Thyroid gland (tissue), 4 donors: ENCODE measurements at regions not wholly inside any gene's neighbourhood (a gene's known extent, or its start where the extent isn't known, plus 50 kb on each side); places are given as distances from the start of the nearest gene placed in this dataset.

ENCODE experiments used
- DNase-seq, 2 donors: peaks; one replicate each; pipeline ENCODE4 v3.0.0-alpha.2; 2019
- H3K27ac ChIP-seq, 3 donors: fragments of 200-600 bp; sonication (generic); 1 replicate in 2 of 3; 2 replicates in 1 of 3; pipeline ENCODE4 v1.5.1; 2016 to 2019; ENCODE audit warnings: mild to moderate bottlenecking in 1 of 3, moderate library complexity in 1 of 3
- H3K27me3 ChIP-seq: fragments of 200-600 bp; sonication (generic); one replicate; pipeline ENCODE4 v1.5.1; 2019
- H3K36me3 ChIP-seq, 2 donors: fragments of 200-600 bp; sonication (generic); one replicate each; pipeline ENCODE4 v1.5.1; 2016 to 2019
- H3K4me1 ChIP-seq, 2 donors: fragments of 200-600 bp; sonication (generic); one replicate each; pipeline ENCODE4 v1.5.1; 2017 to 2019
- H3K4me3 ChIP-seq, 3 donors: fragments of 200-600 bp; sonication (generic); replicated peaks in 1 of 3; 1 replicate in 2 of 3; 2 replicates in 1 of 3; pipeline ENCODE4 v1.5.1; 2016; ENCODE audit warnings: mild to moderate bottlenecking in 1 of 3
- H3K9me3 ChIP-seq: fragments of 200-600 bp; sonication (generic); one replicate; pipeline ENCODE4 v1.5.1; 2017
- POLR2A ChIP-seq, 2 donors: fragments of 450-650 bp; IDR thresholded peaks; one replicate each; pipeline ENCODE4 v1.6.1; 2017; ENCODE audit warnings: antibody characterized with exemption in 2 of 2, mild to moderate bottlenecking in 2 of 2, moderate library complexity in 1 of 2
- WGBS, 2 donors: methylation state at CpG; one replicate each; pipeline ENCODE4 v1.1.5; 2017; 5-methylcytosine and 5-hydroxymethylcytosine counted together
- intact Hi-C: fragments of 100-400 bp; cut with DNase I; formaldehyde crosslinking; loops from one replicate; pipeline ENCODE4 v1.15.1; 2023
- TF ChIP-seq, protein P1 (sequence below), 6 experiments: fragments of 200-600 bp in 3 of 6; fragments of 450-650 bp in 3 of 6; sonication (generic) in 3 of 6; IDR thresholded peaks; one replicate each; pipeline ENCODE4 v1.5.1; 2016 to 2019; ENCODE audit warnings: antibody characterized with exemption in 6 of 6, mild to moderate bottlenecking in 2 of 6, inconsistent platforms in 1 of 6, moderate library complexity in 1 of 6

DNA sequence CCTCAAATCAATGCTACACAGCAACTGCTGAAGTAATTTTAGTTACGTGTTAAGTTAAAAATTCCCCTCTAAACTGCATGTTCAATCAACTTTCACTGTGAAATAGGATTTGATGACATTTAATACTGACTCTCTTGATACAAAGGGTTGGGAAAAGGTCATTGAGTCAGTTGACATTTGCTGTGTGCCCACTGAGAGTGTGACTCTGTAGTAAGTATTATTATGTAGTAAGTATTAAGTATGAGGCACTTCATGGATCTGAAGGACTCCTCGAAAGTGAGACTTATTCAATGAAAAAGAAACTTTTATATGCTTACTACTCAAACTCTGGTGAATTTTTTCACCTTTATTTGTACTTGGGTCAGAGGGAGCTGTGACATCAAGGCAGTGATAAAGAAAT, 83.1 kb upstream of the S1PR1 start:
- DNase-seq, result no peak
- intact Hi-C loops, result no loop called here
- Histone ChIP-seq H3K9me3 (no peaks in the 10 kb centered on the region), H3K27me3 (no peaks in the 10 kb centered on the region), H3K4me1 (peaks cover 0 to 7% of the 10 kb centered on the region in 2 donors), H3K36me3 (no peaks in the 10 kb centered on the region), H3K4me3 (no peak overlapping the region), H3K27ac (no peak overlapping the region)
- TF ChIP-seq, protein P1, sequence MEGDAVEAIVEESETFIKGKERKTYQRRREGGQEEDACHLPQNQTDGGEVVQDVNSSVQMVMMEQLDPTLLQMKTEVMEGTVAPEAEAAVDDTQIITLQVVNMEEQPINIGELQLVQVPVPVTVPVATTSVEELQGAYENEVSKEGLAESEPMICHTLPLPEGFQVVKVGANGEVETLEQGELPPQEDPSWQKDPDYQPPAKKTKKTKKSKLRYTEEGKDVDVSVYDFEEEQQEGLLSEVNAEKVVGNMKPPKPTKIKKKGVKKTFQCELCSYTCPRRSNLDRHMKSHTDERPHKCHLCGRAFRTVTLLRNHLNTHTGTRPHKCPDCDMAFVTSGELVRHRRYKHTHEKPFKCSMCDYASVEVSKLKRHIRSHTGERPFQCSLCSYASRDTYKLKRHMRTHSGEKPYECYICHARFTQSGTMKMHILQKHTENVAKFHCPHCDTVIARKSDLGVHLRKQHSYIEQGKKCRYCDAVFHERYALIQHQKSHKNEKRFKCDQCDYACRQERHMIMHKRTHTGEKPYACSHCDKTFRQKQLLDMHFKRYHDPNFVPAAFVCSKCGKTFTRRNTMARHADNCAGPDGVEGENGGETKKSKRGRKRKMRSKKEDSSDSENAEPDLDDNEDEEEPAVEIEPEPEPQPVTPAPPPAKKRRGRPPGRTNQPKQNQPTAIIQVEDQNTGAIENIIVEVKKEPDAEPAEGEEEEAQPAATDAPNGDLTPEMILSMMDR (IDR thresholded peaks at IDR 0.05), result no peak
- TF ChIP-seq POLR2A (IDR thresholded peaks at IDR 0.05), result no peak
- 79 to 86% methylated on average over 2 of the region's 2 CpGs for WGBS, 2 donors

DNA sequence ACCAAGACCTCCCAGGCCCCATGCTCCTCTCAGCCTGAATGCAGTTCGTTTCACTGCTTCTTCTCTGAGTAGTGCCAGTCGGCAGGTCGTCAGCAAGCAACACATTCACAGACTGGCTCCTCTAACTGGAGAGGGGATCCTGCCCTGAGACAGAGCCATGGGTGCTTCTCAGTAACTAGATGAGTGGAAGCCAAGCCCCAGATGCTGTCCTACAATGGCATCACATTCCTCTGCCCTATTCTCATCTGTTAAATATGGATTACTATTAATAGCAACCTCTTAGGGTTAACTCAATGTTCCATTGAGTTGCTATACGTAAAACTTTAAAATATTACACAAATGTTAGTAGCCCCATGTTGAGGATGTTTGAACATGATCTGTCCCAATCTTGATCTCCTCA, 84.2 kb upstream of the S1PR1 start:
- intact Hi-C loops, result no loop called here
- Histone ChIP-seq H3K27ac (no peak overlapping the region), H3K4me1 (peaks cover 0 to 7% of the 10 kb centered on the region in 2 donors), H3K9me3 (no peaks in the 10 kb centered on the region), H3K4me3 (no peak overlapping the region), H3K27me3 (no peaks in the 10 kb centered on the region), H3K36me3 (no peaks in the 10 kb centered on the region)
- TF ChIP-seq, protein P1 (IDR thresholded peaks at IDR 0.05), result no peak
- no peak for TF ChIP-seq POLR2A (IDR thresholded peaks at IDR 0.05)
- no peak for DNase-seq
- 71 to 84% methylated on average over 4 of the region's 4 CpGs for WGBS, 2 donors

DNA sequence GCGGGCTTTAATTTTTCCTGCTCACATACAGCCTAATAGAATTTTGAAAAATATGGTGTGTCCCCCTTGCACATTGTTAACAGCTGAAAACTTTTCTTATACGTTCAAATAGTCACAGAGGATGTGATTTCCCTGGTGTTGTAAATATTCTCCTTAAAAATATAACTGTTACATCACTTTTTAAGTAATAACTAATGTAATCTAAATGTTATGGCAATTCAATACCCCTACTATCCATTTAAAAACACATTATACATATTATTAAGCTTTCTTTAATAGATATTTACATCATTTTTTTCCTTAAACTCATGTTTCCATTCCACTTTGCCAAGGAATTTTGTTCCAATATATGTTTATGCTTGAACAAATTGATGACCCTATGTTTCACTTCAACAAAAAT, 85.5 kb upstream of the S1PR1 start:
- intact Hi-C loops, result no loop called here
- Histone ChIP-seq H3K4me3 (no peak overlapping the region), H3K27ac (no peak overlapping the region), H3K9me3 (no peaks in the 10 kb centered on the region), H3K27me3 (no peaks in the 10 kb centered on the region), H3K4me1 (peaks cover 0 to 7% of the 10 kb centered on the region in 2 donors), H3K36me3 (no peaks in the 10 kb centered on the region)
- no peak for DNase-seq
- 93 to 95% methylated on average over 2 of the region's 2 CpGs for WGBS, 2 donors
- TF ChIP-seq, protein P1 (IDR thresholded peaks at IDR 0.05), result no peak
- TF ChIP-seq POLR2A (IDR thresholded peaks at IDR 0.05), result no peak

DNA sequence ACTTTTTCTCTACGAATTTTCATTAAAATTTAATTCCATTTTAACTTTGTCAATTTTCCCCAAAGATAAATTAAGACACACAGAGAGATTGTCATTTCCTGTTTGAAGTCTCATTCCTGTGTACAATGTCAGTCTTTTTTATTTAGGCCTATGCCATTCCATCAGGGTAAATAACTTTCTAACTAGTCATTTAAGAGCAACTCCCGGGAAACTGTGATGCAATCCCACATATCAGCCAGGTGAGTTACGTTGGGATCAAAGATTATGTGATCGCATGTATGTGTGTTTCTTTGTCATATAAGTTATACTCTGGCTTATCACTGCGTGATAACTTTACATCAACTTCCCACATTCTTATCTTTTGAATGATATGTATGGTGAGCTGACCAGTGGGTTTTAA, 86.1 kb upstream of the S1PR1 start:
- peaks cover 0 to 7% of the 10 kb centered on the region in 2 donors for H3K4me1 ChIP-seq
- 82 to 85% methylated on average over 5 of the region's 5 CpGs for WGBS, 2 donors

DNA sequence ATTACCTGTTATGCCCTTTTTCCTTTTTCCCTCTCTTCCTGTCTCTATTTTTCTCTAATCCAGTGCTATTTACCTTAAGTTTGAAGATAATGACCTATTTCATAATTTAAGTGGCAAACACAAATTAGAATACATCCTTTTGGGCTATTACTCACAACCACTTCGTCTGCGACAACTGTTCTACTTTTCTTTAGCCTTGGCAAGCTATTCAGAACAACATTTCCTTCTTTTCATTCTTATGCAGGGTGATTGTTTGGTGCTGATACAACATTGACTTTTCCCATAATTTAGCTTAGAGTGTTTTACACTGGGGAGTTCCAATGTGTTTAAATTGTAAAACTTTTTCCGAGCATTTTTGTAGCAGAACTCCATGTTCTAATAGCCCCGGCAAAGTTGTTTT, 86.6 kb upstream of the S1PR1 start:
- peaks cover 0 to 7% of the 10 kb centered on the region in 2 donors for H3K4me1 ChIP-seq
- intact Hi-C loops, result no loop called here
- peak overlapping the region in 1 of 3 donors; percentile 14 for H3K27ac ChIP-seq
- DNase-seq, result no peak
- no peak for TF ChIP-seq POLR2A (IDR thresholded peaks at IDR 0.05)
- TF ChIP-seq, protein P1 (IDR thresholded peaks at IDR 0.05), result no peak
- H3K27me3 ChIP-seq, result no peaks in the 10 kb centered on the region
- no peaks in the 10 kb centered on the region for H3K36me3 ChIP-seq
- WGBS, 2 donors, result 72 to 76% methylated on average over 4 of the region's 4 CpGs
- H3K9me3 ChIP-seq, result no peaks in the 10 kb centered on the region
- H3K4me3 ChIP-seq, result no peak overlapping the region

More for the DNA sequence above, 86.1 kb upstream of the S1PR1 start:
- H3K27me3 ChIP-seq, result no peaks in the 10 kb centered on the region
- H3K9me3 ChIP-seq, result no peaks in the 10 kb centered on the region
- H3K36me3 ChIP-seq, result no peaks in the 10 kb centered on the region
- no peak overlapping the region for H3K4me3 ChIP-seq
- H3K27ac ChIP-seq, result peak overlapping the region in 1 of 3 donors; percentile 14
- no peak for TF ChIP-seq POLR2A (IDR thresholded peaks at IDR 0.05)
- TF ChIP-seq, protein P1 (IDR thresholded peaks at IDR 0.05), result no peak
- intact Hi-C loops, result no loop called here
- no peak for DNase-seq
